ENCODE measurements at regions not wholly inside any gene's neighbourhood (a gene's known extent, or its start where the extent isn't known, plus 50 kb on each side); places are given as distances from the start of the nearest gene placed in this dataset.

- TF ChIP-seq, protein P1, sequence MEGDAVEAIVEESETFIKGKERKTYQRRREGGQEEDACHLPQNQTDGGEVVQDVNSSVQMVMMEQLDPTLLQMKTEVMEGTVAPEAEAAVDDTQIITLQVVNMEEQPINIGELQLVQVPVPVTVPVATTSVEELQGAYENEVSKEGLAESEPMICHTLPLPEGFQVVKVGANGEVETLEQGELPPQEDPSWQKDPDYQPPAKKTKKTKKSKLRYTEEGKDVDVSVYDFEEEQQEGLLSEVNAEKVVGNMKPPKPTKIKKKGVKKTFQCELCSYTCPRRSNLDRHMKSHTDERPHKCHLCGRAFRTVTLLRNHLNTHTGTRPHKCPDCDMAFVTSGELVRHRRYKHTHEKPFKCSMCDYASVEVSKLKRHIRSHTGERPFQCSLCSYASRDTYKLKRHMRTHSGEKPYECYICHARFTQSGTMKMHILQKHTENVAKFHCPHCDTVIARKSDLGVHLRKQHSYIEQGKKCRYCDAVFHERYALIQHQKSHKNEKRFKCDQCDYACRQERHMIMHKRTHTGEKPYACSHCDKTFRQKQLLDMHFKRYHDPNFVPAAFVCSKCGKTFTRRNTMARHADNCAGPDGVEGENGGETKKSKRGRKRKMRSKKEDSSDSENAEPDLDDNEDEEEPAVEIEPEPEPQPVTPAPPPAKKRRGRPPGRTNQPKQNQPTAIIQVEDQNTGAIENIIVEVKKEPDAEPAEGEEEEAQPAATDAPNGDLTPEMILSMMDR (IDR thresholded peaks at IDR 0.05), result no peak
- TF ChIP-seq POLR2A (IDR thresholded peaks at IDR 0.05), result no peak
Measured at GRCh38 chr17:34861864-34862263, 99.4 kb downstream of the CCT6B start.
